ENCODE measurements at regions not wholly inside any gene's neighbourhood (a gene's known extent, or its start where the extent isn't known, plus 50 kb on each side); places are given as distances from the start of the nearest gene placed in this dataset.
"Not testable (repeated sequence)": the region's sequence is repeated elsewhere in the genome, so short reads cannot be mapped to it uniquely, and the experiment has no call there.

DNA sequence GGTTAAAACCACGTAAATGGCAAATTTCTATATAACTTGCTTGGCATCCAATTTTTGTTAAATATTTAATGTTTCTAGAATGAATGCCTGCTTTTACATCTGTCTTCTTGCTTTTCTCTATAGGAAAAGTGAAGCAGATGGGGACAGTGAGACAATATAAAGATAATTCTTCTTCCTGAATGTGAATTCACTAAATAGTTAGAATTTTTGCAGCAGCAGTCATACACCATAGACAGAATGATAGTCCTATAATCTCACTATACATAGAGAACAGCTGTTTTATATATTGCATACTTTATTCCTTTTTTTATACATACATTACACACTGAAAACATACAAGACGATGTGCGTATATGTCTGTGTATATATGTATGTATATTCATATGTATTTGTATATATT, 1127.3 kb downstream of the PCDH9 start:
- Histone ChIP-seq H3K27me3 (ENCODE audit: insufficient read depth, low read length) (no peaks in the 10 kb centered on the region), H3K4me3 (ENCODE audit: low read length) (no peak overlapping the region), H3K9ac (ENCODE audit: low read depth, low read length) (no peak overlapping the region), H3K9me3 (ENCODE audit: insufficient read depth, low read depth, low read length) (no peaks in the 10 kb centered on the region), H3K27ac (ENCODE audit: low read length) (no peak overlapping the region), H3K36me3 (ENCODE audit: insufficient read depth, low read depth, low read length) (no peaks in the 10 kb centered on the region), H3K4me1 (ENCODE audit: insufficient read depth, low read length) (no peaks in the 10 kb centered on the region)

DNA sequence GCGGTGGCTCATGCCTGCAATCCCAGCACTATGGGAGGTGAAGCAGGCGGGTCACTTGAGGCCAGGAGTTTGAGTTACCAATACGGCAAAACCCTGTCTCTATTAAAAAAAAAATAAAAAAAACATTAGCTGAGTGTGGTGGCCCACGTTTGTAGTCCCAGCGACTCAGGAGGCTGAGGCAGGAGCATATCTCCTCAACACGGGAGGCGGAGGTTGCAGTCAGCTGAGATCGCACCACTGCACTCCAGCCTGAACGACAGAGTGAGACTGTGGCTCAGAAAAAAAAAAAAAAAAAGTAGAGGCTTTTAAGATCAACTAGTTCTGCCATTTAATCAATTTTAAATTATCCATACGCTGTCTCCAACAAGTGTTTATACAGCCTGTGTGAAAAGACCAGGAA, 1130.3 kb downstream of the PCDH9 start:
- H3K27ac ChIP-seq (ENCODE audit: low read length), result no peak overlapping the region
- no peaks in the 10 kb centered on the region for H3K9me3 ChIP-seq (ENCODE audit: insufficient read depth, low read depth, low read length)
- H3K4me3 ChIP-seq (ENCODE audit: low read length), result no peak overlapping the region
- no peak overlapping the region for H3K9ac ChIP-seq (ENCODE audit: low read depth, low read length)
- H3K36me3 ChIP-seq (ENCODE audit: insufficient read depth, low read depth, low read length), result no peaks in the 10 kb centered on the region
- no peaks in the 10 kb centered on the region for H3K4me1 ChIP-seq (ENCODE audit: insufficient read depth, low read length)
- no peaks in the 10 kb centered on the region for H3K27me3 ChIP-seq (ENCODE audit: insufficient read depth, low read length)

DNA sequence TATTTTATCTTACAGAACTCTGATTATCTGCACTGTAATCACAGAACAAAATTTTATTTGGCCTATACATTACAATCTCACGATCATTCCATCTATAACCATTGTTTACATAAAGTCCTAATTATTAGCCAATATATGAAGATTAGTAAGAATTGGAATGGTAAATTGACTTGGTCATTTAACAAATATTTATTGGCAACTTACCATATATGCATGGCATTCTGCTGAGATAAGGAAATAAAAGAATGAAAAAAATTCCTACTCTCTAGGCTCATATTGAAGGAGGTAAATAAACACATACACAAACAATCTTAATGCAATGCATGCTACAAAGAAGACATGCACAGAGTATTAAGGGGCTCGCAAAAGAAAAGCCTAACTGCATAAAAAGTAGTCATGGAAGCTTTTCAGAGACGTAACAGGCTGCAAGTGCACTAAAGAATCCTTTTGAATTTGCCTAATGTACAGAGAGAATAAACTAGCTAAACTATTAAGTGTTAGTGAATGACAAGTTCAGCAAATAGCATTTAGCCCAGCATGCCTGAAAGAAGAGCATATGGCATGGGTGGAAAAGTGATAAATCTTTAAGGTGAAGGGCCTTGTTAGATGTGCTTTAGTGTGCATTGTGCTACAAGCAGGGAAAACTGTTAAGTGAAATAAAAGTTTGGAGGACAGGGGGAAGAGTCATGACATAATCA, 1131.1 kb downstream of the PCDH9 start:
- Histone ChIP-seq H3K4me1 (ENCODE audit: insufficient read depth, low read length) (no peaks in the 10 kb centered on the region), H3K27ac (ENCODE audit: low read length) (no peak overlapping the region), H3K9ac (ENCODE audit: low read depth, low read length) (no peak overlapping the region), H3K4me3 (ENCODE audit: low read length) (no peak overlapping the region), H3K36me3 (ENCODE audit: insufficient read depth, low read depth, low read length) (no peaks in the 10 kb centered on the region), H3K9me3 (ENCODE audit: insufficient read depth, low read depth, low read length) (no peaks in the 10 kb centered on the region), H3K27me3 (ENCODE audit: insufficient read depth, low read length) (no peaks in the 10 kb centered on the region)

DNA sequence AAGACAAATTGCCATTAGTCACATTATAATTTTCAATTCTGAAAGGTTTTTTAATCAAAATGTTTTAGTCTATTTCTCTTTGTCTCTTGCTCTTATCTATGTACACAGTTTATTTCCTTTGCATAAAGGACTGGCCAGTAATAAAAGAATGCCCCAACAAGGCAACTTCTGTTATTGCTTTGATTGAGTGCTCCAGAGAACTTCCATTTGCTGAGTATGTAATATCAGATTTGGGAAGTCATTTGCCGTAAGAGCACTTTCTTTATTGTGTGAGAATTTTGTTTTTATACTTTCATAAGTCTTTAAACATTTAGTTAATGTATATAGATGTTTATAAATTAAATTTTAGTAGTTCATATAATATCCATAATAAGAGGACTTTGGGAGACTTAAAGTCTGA, 1140.4 kb downstream of the PCDH9 start:
- Histone ChIP-seq H3K4me1 (ENCODE audit: insufficient read depth, low read length) (no peaks in the 10 kb centered on the region), H3K27me3 (ENCODE audit: insufficient read depth, low read length) (no peaks in the 10 kb centered on the region), H3K36me3 (ENCODE audit: insufficient read depth, low read depth, low read length) (no peaks in the 10 kb centered on the region), H3K9ac (ENCODE audit: low read depth, low read length) (no peak overlapping the region), H3K4me3 (ENCODE audit: low read length) (no peak overlapping the region), H3K27ac (ENCODE audit: low read length) (no peak overlapping the region), H3K9me3 (ENCODE audit: insufficient read depth, low read depth, low read length) (no peaks in the 10 kb centered on the region)

DNA sequence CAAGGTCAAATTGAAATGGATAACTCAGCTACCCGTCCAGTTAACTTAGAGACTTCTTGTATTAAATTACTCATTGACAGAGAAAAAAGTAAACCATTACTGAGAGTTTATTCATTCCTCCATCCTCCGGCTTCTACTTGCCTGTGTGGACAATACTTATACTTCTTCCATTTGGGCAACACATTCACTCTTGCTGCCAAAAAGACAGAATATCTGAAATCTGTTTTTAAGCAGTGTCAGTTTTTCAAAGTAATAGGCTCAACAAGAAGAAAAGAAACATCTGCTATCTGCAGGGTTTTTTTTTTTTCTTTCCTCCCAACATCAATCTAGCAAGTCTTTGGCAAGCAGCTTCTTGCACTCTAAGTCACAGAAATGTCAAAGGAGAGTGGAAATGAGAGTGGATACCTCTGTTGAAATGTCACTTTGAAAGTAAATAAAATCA, 1142.8 kb downstream of the PCDH9 start:
- Histone ChIP-seq H3K4me1 (ENCODE audit: insufficient read depth, low read length) (no peaks in the 10 kb centered on the region), H3K27me3 (ENCODE audit: insufficient read depth, low read length) (no peaks in the 10 kb centered on the region), H3K27ac (ENCODE audit: low read length) (no peak overlapping the region), H3K9me3 (ENCODE audit: insufficient read depth, low read depth, low read length) (no peaks in the 10 kb centered on the region), H3K4me3 (ENCODE audit: low read length) (no peak overlapping the region), H3K9ac (ENCODE audit: low read depth, low read length) (no peak overlapping the region), H3K36me3 (ENCODE audit: insufficient read depth, low read depth, low read length) (no peaks in the 10 kb centered on the region)

DNA sequence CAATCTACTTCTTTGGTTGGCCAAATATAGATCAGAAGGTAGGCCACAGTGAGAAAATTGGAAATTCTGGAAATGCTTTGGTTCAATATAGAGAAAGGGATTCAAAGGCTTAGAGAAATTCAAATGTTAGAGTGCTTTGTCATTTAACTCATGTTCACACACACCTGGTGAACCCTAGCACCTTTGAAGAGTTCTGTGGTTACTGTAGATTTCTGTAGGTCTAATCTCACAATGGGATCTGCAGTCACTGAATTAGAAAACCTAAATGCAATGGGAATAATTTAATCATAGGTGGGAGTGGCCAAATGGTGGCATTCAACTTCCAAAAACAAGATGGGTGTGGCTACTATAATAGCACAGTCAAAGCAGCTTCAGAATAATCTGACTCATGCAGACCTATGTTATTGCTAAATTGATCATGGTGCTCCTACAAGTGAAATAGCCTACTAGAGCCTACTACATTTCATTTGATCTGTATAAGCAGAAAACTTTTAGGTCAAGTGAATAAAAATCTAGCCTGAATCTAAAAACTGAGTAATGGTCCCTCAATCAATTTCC, 1152.9 kb downstream of the PCDH9 start:
- Histone ChIP-seq H3K27me3 (ENCODE audit: insufficient read depth, low read length) (no peaks in the 10 kb centered on the region), H3K4me1 (ENCODE audit: insufficient read depth, low read length) (no peaks in the 10 kb centered on the region), H3K9ac (ENCODE audit: low read depth, low read length) (no peak overlapping the region), H3K9me3 (ENCODE audit: insufficient read depth, low read depth, low read length) (no peaks in the 10 kb centered on the region), H3K4me3 (ENCODE audit: low read length) (no peak overlapping the region), H3K27ac (ENCODE audit: low read length) (no peak overlapping the region), H3K36me3 (ENCODE audit: insufficient read depth, low read depth, low read length) (no peaks in the 10 kb centered on the region)

DNA sequence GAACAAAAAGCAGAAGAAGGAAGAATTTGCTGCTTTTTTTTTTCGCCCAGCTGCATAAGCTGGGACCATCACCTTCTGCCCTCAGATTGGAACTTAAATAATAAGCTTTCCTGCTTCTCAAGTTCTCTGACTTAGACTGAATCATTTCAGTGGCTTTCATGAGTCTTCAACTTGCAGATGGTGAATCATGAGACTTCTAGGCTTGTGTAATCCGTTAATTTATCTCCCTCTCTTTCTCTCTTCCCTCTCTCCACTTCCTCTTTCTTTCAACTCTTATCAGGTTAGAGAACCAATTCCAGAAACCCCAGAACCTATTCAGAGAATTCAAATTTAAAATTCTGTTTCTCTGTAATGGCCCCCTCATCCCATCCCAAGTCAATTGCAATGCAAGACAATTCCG, 1153.7 kb downstream of the PCDH9 start:
- Histone ChIP-seq H3K27ac (ENCODE audit: low read length) (no peak overlapping the region), H3K27me3 (ENCODE audit: insufficient read depth, low read length) (no peaks in the 10 kb centered on the region), H3K36me3 (ENCODE audit: insufficient read depth, low read depth, low read length) (no peaks in the 10 kb centered on the region), H3K9me3 (ENCODE audit: insufficient read depth, low read depth, low read length) (no peaks in the 10 kb centered on the region), H3K4me3 (ENCODE audit: low read length) (no peak overlapping the region), H3K4me1 (ENCODE audit: insufficient read depth, low read length) (no peaks in the 10 kb centered on the region), H3K9ac (ENCODE audit: low read depth, low read length) (no peak overlapping the region)

DNA sequence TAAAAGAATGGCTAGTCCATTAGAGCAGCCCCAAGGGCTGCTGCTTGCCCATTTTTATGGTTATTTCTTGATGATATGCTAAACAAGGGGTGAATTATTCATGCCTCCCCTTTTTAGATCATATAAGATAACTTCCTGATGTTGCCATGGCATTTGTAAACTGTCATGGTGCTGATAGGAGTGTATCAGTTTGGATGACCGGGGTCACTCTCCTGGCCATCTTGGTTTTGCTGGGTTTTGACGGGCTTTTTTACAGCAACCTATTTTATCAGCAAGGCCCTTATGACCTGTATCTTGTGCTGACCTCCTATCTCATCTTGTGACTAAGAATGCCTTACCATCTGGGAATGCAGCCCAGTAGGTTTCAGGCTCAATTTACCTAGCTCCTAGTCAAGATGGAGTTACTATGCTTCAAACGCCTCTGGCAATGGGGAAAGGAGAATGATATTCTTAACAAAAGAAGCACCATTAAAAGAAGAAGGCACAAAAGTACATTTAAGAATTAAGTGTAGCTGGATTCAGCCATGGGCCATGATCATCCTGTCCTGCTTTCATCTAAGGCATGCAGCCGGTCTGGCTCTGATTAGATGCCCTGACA, 1156.0 kb downstream of the PCDH9 start:
- H3K9me3 ChIP-seq (ENCODE audit: insufficient read depth, low read depth, low read length), result no peaks in the 10 kb centered on the region
- H3K36me3 ChIP-seq (ENCODE audit: insufficient read depth, low read depth, low read length), result no peaks in the 10 kb centered on the region
- H3K27ac ChIP-seq (ENCODE audit: low read length), result no peak overlapping the region
- H3K4me1 ChIP-seq (ENCODE audit: insufficient read depth, low read length), result no peaks in the 10 kb centered on the region
- H3K9ac ChIP-seq (ENCODE audit: low read depth, low read length), result no peak overlapping the region
- no peak overlapping the region for H3K4me3 ChIP-seq (ENCODE audit: low read length)
- no peaks in the 10 kb centered on the region for H3K27me3 ChIP-seq (ENCODE audit: insufficient read depth, low read length)

DNA sequence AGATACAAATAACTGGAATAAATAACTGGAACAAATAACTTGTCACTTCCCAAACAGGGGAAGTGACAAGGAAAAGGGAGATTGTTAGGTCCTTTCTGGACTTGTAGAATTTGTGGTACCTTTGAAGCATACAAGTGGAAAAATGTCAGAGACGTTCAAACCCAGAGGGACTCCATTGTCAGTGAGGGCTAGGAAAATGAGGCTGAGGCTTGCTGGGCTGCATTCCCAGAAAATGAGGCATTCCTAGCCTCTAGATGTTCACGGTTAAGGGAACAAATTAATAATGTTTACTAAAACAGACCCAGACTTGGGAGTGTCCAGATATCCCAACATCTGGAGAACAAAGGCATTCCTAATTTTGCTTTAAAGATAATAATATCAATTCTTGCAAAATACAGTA, 1158.0 kb downstream of the PCDH9 start:
- H3K27me3 ChIP-seq (ENCODE audit: insufficient read depth, low read length); H3K9ac ChIP-seq (ENCODE audit: low read depth, low read length); H3K36me3 ChIP-seq (ENCODE audit: insufficient read depth, low read depth, low read length); H3K4me1 ChIP-seq (ENCODE audit: insufficient read depth, low read length); H3K9me3 ChIP-seq (ENCODE audit: insufficient read depth, low read depth, low read length); H3K27ac ChIP-seq (ENCODE audit: low read length); H3K4me3 ChIP-seq (ENCODE audit: low read length): not testable (repeated sequence)

DNA sequence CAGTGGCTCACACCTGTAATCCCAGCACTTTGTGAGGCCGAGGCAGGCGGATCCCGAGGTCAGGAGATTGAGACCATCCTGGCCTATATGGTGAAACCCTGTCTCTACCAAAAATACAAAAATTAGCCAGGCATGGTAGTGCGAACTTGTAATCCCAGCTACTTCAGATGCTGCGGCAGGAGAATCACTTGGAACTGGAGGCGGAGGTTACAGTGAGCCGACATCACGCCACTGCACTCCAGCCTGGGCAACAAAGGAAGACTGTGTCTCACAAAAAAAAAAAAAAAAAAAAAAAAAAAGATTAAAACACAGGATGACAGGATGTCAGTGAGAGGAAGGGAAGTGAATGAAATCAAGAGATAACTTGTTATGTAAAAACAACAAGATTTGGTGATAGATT, 1158.5 kb downstream of the PCDH9 start:
- H3K4me3 ChIP-seq (ENCODE audit: low read length), result no peak overlapping the region
- no peaks in the 10 kb centered on the region for H3K36me3 ChIP-seq (ENCODE audit: insufficient read depth, low read depth, low read length)
- H3K4me1 ChIP-seq (ENCODE audit: insufficient read depth, low read length), result no peaks in the 10 kb centered on the region
- H3K27me3 ChIP-seq (ENCODE audit: insufficient read depth, low read length), result no peaks in the 10 kb centered on the region
- H3K27ac ChIP-seq (ENCODE audit: low read length), result no peak overlapping the region
- H3K9ac ChIP-seq (ENCODE audit: low read depth, low read length), result no peak overlapping the region
- H3K9me3 ChIP-seq (ENCODE audit: insufficient read depth, low read depth, low read length), result no peaks in the 10 kb centered on the region

DNA sequence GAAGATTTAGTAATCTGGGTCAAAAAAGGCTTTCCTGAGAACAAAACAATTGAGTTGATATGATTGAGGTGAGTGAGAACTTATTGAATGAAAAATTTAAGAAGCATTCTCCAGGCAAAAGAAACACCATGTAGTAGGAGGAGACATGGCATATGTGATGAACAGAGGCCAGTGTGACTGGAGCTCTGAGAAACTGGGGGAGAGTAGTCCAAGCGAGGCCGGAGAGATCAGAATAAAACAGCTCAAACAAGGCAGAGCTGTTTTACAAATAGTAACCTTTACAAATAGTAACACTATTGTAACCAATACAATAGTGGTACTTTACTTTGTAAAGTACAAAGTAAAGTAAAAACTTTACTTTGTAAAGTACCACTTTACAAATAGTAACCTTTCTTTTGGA, 1159.1 kb downstream of the PCDH9 start:
- no peak overlapping the region for H3K4me3 ChIP-seq (ENCODE audit: low read length)
- no peaks in the 10 kb centered on the region for H3K4me1 ChIP-seq (ENCODE audit: insufficient read depth, low read length)
- no peaks in the 10 kb centered on the region for H3K27me3 ChIP-seq (ENCODE audit: insufficient read depth, low read length)
- H3K9me3 ChIP-seq (ENCODE audit: insufficient read depth, low read depth, low read length), result no peaks in the 10 kb centered on the region
- H3K27ac ChIP-seq (ENCODE audit: low read length), result no peak overlapping the region
- no peaks in the 10 kb centered on the region for H3K36me3 ChIP-seq (ENCODE audit: insufficient read depth, low read depth, low read length)
- no peak overlapping the region for H3K9ac ChIP-seq (ENCODE audit: low read depth, low read length)

DNA sequence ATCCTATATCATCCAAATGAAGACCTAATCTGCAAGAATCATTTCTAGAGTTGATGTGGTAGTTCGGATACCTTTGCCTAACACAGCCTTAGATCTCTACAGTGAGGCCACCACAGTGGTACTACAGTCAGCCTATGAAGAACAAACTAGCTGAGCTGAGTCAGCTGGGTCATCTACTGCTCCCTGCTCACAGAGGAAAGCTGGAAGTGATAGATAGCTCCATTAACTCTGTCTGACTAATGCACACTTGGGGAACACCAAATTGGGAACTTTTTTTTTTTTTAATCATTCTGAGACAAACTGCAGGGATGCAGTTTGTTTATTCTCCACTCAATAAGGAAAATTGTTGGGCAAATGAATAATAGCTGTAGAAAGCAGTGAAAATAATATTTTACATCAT, 1160.6 kb downstream of the PCDH9 start:
- no peaks in the 10 kb centered on the region for H3K4me1 ChIP-seq (ENCODE audit: insufficient read depth, low read length)
- no peaks in the 10 kb centered on the region for H3K27me3 ChIP-seq (ENCODE audit: insufficient read depth, low read length)
- no peak overlapping the region for H3K27ac ChIP-seq (ENCODE audit: low read length)

More for the DNA sequence above, 1160.6 kb downstream of the PCDH9 start:
- Histone ChIP-seq H3K36me3 (ENCODE audit: insufficient read depth, low read depth, low read length) (no peaks in the 10 kb centered on the region), H3K9me3 (ENCODE audit: insufficient read depth, low read depth, low read length) (no peaks in the 10 kb centered on the region), H3K9ac (ENCODE audit: low read depth, low read length) (no peak overlapping the region), H3K4me3 (ENCODE audit: low read length) (no peak overlapping the region)
